GM12865 (cell line): ENCODE measurements at regions not wholly inside any gene's neighbourhood (a gene's known extent, or its start where the extent isn't known, plus 50 kb on each side); places are given as distances from the start of the nearest gene placed in this dataset.

Experiments
- DNase-seq: peaks from one replicate; pipeline ENCODE4 v3.0.0; 2010; ENCODE audit warnings: low read depth
- H3K4me3 ChIP-seq: 2 replicates; pipeline ENCODE4 v1.5.1; 2011; ENCODE audit warnings: mild to moderate bottlenecking, low read depth, low read length, control low read depth
- TF ChIP-seq, protein P1 (sequence below): IDR thresholded peaks from 2 replicates; pipeline ENCODE4 v1.5.1; 2011; ENCODE audit warnings: low read length, control low read depth, low read depth, inconsistent platforms; ENCODE audit not compliant: insufficient read depth; ENCODE audit errors: missing control alignments

DNA sequence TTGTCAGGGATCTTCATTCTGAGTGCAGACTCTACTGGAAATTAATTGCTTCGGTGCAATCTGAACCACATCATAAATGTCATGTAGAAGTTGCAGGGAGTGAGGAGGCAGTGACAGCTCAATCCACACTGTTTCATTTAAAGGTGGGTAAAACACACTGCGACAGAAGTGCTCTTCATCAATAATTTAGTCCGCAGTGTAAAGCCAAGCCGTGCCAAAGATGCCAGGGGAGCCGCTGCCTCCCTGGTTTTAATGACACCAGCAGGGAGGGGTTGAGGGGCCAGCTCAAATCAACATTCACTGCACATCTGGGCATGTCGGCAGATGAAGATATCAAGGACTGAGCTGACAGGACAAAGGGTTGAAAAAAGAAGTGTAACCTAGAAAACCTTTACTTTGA lies 305.7 kb upstream of the VRK2 start:
- TF ChIP-seq, protein P1, sequence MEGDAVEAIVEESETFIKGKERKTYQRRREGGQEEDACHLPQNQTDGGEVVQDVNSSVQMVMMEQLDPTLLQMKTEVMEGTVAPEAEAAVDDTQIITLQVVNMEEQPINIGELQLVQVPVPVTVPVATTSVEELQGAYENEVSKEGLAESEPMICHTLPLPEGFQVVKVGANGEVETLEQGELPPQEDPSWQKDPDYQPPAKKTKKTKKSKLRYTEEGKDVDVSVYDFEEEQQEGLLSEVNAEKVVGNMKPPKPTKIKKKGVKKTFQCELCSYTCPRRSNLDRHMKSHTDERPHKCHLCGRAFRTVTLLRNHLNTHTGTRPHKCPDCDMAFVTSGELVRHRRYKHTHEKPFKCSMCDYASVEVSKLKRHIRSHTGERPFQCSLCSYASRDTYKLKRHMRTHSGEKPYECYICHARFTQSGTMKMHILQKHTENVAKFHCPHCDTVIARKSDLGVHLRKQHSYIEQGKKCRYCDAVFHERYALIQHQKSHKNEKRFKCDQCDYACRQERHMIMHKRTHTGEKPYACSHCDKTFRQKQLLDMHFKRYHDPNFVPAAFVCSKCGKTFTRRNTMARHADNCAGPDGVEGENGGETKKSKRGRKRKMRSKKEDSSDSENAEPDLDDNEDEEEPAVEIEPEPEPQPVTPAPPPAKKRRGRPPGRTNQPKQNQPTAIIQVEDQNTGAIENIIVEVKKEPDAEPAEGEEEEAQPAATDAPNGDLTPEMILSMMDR = no peak
- DNase-seq = no peak
- no peak overlapping the region for H3K4me3 ChIP-seq

DNA sequence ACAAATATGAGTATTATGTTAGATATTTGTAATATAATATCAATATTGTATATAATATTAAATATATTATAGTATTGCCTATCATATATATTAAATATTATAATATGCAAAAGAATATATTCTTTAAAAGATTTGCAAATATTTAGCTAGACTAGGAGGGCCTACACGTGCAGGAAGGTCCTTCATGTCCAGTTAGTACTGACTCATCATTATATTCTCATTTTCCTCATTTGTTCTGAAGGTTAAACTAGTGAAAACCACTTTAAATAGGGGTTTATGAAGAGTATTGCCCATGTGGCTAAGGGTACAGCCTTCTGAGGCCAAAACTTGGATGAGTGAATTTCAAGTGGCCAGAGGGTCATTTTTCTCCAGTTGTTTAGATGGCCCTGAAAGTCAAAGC lies 293.0 kb upstream of the VRK2 start:
- no peak for DNase-seq
- no peak overlapping the region for H3K4me3 ChIP-seq
- TF ChIP-seq, protein P1 = no peak

DNA sequence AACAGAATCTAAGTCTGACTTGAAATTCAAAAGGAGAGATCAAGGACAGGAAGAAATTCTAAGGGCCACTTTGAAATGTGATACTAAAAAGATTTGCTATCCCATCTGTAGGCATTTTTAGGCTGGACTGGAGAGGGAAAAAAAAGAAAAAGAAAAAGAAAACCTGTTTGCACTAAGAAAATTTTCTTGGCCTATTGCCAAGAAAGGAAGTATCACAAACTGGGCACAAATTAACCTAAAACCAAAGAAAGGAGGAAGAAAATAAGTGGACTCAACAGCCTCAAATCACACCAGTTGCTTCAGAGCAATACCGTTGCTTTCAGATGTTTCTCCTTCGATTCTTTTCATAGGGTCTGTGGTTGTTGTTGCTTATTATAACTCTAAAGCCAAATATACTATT lies 287.9 kb upstream of the VRK2 start:
- H3K4me3 ChIP-seq = no peak overlapping the region
- TF ChIP-seq, protein P1 = no peak
- no peak for DNase-seq

DNA sequence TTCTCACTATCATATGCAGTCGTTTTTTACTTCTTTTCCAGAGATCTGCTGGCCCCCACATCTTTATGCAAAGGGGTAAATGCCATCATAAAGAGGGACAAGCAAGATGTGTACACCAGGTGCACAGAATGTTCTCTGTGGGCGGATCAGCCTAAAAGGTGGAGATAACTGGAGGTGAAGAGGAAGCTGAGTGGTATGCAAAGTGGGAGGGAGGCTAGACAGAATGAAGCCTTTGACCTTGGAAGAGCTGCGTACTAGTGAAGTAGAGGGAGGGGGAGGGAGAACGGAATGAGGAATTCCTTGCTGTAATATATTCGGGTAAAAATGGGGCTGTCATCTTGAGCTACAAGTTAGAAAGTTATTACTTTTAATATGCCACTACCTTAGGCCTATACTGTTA lies 287.5 kb upstream of the VRK2 start:
- TF ChIP-seq, protein P1 = no peak
- DNase-seq = no peak
- no peak overlapping the region for H3K4me3 ChIP-seq

DNA sequence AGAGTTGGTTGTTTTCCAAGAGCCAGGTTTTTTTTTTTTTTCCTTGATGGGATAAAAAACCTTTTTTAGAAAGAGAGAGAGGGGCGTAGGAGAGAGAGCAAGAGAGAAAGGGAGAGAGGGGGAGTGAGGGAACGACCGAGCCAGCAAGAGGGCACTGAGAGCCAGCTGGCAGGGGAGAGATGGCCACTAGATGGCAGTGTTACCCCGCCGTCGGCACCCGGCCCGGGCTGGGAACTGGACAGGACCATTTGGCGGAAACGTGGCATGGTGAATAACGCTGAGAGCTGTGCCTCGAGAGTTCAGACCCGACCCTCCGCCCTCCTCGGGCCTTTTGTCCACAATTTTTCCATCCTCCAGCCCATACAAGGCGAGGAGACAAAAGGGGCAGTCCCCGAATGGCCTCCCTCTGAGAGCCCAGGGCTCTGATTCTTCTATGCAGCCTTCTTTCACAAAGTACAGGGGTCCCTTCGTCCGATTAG lies 286.7 kb upstream of the VRK2 start:
- peak; percentile 85 for DNase-seq
- H3K4me3 ChIP-seq = peak overlapping the region; percentile 56
- TF ChIP-seq, protein P1 = peak; percentile 95

DNA sequence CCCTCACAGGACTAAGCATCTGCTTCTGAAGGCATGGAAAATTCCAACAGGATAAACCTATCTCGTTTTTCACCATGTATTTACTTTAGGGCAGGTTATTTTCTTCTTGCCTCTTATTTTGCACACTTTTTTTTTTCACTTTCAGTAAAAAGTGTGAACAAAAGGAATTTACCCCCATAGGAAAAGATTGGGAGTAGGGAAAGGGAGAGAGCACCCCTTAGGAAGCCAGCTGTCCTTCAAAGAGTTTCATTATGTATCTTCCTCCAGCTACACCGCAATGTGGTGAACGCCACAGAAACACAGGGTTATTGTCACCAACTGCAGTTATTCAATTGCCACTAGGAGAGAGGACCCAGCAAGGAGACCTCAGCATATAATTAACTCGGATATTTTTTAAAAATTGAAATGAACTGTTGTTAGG lies 286.2 kb upstream of the VRK2 start:
- TF ChIP-seq, protein P1 = no peak
- DNase-seq = peak; percentile 59
- H3K4me3 ChIP-seq = peak overlapping the region; percentile 56

DNA sequence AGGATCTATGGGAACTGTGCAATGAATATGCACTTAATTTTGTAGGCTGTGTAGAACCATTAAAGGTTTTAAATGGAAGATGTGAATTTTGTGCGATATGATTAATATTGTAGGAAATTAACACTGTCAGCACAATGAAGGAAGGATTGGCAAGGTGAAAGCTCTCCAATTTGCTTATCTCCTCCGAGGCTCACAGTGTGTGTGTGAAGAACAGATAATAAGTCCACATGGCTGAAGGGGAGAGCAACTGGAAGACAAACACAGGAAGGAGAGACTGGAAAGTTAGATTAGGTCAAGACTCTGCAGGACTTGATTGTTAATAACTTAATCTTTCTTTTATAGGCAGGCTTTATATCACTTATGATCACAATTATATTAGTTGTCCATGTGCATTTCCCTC lies 269.7 kb upstream of the VRK2 start:
- DNase-seq = no peak
- no peak overlapping the region for H3K4me3 ChIP-seq
- TF ChIP-seq, protein P1 = no peak
